ENCODE measurements at regions not wholly inside any gene's neighbourhood (a gene's known extent, or its start where the extent isn't known, plus 50 kb on each side); places are given as distances from the start of the nearest gene placed in this dataset.

GRCh38 chr6:167655174-167655821, 171.4 kb upstream of the AFDN start:
- no peak for DNase-seq (ENCODE audit: low spot score)
- TF ChIP-seq, protein P1, sequence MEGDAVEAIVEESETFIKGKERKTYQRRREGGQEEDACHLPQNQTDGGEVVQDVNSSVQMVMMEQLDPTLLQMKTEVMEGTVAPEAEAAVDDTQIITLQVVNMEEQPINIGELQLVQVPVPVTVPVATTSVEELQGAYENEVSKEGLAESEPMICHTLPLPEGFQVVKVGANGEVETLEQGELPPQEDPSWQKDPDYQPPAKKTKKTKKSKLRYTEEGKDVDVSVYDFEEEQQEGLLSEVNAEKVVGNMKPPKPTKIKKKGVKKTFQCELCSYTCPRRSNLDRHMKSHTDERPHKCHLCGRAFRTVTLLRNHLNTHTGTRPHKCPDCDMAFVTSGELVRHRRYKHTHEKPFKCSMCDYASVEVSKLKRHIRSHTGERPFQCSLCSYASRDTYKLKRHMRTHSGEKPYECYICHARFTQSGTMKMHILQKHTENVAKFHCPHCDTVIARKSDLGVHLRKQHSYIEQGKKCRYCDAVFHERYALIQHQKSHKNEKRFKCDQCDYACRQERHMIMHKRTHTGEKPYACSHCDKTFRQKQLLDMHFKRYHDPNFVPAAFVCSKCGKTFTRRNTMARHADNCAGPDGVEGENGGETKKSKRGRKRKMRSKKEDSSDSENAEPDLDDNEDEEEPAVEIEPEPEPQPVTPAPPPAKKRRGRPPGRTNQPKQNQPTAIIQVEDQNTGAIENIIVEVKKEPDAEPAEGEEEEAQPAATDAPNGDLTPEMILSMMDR (IDR thresholded peaks at IDR 0.05; ENCODE audit: extremely low read depth, missing control alignments): no peak

DNA sequence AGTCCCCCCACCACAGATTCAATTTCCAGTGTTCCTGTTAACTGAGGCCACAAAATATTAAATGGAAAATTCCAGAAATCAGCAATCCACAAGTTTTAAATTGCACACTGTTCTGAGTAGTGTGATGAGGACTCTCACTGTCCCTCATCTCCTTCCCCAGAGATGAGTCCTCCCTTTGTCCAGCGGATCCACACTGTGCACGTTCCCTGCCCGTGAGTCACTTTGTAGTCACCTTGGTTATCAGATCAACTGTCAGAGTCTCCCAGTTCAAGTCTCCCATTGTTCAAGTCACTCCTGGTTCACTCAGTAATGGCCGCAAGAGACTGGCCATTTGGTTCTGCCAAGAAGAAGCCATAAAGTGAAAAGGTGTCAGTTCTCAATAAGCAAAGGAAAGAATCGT, 168.6 kb upstream of the AFDN start:
- no peak for DNase-seq (ENCODE audit: low spot score)
- TF ChIP-seq, protein P1 (IDR thresholded peaks at IDR 0.05; ENCODE audit: extremely low read depth, missing control alignments): no peak

DNA sequence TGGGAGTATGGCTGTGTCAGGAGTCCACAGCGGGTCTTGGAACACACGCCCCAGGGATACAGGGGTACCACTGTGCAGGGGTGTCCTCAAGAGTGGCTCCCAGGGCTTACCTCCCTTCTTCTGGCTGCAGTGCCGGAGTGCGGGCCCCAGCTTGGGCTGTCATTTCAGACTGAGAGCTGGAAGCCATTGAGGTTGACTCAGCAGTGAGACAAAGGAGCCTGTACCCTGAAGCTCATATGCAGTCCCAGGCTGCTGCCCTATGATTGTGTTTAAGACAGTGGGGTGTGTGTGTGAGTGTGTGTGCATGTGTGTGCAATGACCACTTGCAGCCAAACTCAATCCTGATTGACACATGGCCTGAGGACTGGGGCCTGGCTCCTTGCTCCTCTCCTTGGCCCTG, 167.7 kb upstream of the AFDN start:
- DNase-seq (ENCODE audit: low spot score): no peak
- TF ChIP-seq, protein P1 (IDR thresholded peaks at IDR 0.05; ENCODE audit: extremely low read depth, missing control alignments): no peak

GRCh38 chr6:167660424-167660823, 166.3 kb upstream of the AFDN start:
- no peak for DNase-seq (ENCODE audit: low spot score)
- TF ChIP-seq, protein P1 (IDR thresholded peaks at IDR 0.05; ENCODE audit: extremely low read depth, missing control alignments): no peak

DNA sequence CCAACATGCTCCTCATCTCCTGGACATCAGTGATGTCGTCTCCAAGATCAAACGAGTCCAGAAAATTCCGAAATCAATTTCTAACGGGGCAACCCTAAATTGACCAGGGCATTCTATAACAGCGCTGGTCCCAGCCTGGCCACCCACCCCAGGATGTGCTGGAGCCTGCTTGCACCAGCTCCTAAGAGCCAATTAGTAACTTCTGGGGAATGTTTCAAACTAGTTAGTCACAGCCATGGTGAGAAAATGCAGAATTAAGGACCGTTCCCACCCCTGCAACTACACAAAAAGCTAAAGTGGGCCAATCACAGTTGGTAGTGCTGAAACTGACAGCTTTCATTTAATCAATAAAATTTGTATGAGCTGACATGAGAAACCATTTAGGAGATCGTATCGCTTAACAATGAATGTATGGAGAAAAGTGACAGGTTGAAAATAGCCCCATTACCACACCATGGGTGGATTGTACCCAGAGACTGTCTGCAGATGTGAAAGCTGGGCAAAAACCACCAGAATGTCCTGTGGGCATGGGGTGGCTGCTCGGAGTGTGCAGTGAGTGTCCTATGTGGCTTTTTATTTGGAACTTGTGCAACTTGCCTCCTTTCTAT, 165.7 kb upstream of the AFDN start:
- no peak for DNase-seq (ENCODE audit: low spot score)
- TF ChIP-seq, protein P1 (IDR thresholded peaks at IDR 0.05; ENCODE audit: extremely low read depth, missing control alignments): no peak

- DNase-seq (ENCODE audit: low spot score): no peak
- TF ChIP-seq, protein P1 (IDR thresholded peaks at IDR 0.05; ENCODE audit: extremely low read depth, missing control alignments): no peak
These were observed 165.1 kb upstream of the AFDN start for GRCh38 chr6:167661552-167662044.

GRCh38 chr6:167662075-167662880, 164.4 kb upstream of the AFDN start:
- no peak for DNase-seq (ENCODE audit: low spot score)
- TF ChIP-seq, protein P1 (IDR thresholded peaks at IDR 0.05; ENCODE audit: extremely low read depth, missing control alignments): no peak

Measured in GM20000 (cell line).